HG03460 (cell line): ENCODE measurements at regions not wholly inside any gene's neighbourhood (a gene's known extent, or its start where the extent isn't known, plus 50 kb on each side); places are given as distances from the start of the nearest gene placed in this dataset.

Experiments used
- ATAC-seq: cut with Tn5 transposase; IDR thresholded peaks from one replicate; pipeline ENCODE4 v1.9.1; 2021; ENCODE audit not compliant: unreplicated experiment

GRCh38 chr2:216745453-216745852 lies 50.1 kb upstream of the IGFBP5 start:
- ATAC-seq, result no peak
